ENCODE measurements at regions not wholly inside any gene's neighbourhood (a gene's known extent, or its start where the extent isn't known, plus 50 kb on each side); places are given as distances from the start of the nearest gene placed in this dataset.

DNA sequence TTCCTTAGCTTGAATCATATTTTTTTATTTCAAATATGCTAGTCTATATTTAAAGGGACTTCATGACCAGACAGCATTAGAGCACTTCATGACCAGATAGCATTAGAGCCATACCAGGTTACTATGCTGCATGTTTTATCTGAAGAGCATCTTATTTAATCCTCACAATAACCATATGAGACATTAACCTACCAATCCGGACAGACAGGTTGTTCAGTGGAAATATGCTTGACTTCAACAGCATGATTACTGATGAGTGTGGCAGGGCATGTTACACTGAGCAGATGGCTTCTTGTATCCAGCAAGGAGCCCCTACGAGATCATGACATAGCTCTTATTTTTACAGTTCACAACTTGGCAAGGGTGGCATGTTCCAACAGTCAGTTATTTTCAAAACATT lies 85.0 kb upstream of the KCTD3 start:
- TF ChIP-seq EZH2 (IDR thresholded peaks at IDR 0.05): no peak
- TF ChIP-seq CTCF (IDR thresholded peaks at IDR 0.05): no peak
